K562 (cell line): ENCODE measurements at regions not wholly inside any gene's neighbourhood (a gene's known extent, or its start where the extent isn't known, plus 50 kb on each side); places are given as distances from the start of the nearest gene placed in this dataset.

Source experiments
- CBX8 ChIP-seq: fragments of 200-600 bp; sonication (generic); IDR thresholded peaks from 2 replicates; pipeline ENCODE4 v1.6.1; 2012; ENCODE audit warnings: borderline replicate concordance, mixed run types, low read depth, mild to moderate bottlenecking, moderate library complexity, mixed read lengths, low read length, control low read depth, inconsistent platforms; ENCODE audit not compliant: poor library complexity, severe bottlenecking; ENCODE audit errors: extremely low read depth
- SREBF2 ChIP-seq: sonication (generic); formaldehyde crosslinking; IDR thresholded peaks from 2 replicates; pipeline ENCODE4 v1.4.0; 2020; ENCODE audit warnings: mild to moderate bottlenecking, missing genetic modification reagents
- TF ChIP-seq, protein P1 (sequence below): sonication (generic); formaldehyde crosslinking; IDR thresholded peaks from 2 replicates; pipeline ENCODE4 v1.9.0; 2022; ENCODE audit warnings: mild to moderate bottlenecking, missing genetic modification reagents

DNA sequence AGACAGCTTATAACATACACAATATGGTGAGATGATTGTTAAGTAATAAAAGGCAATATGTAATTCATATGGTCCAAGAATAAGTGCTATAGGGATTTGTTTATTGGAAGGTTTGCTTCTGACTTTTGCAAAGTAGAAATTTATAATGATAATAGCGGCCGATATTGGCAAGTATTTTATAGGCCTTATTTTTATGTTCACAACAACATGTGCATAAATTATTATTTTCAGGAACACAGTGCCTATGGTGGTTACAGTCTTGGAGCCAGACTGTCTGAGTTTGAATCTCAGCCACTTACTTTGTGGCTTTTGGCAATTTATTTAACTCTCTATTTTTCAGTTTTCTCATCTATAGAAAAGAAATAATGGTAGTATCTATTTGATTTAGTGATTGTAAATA is 607.5 kb downstream of the USP25 start:
- TF ChIP-seq SREBF2 (CRISPR knock-in tag) (no peak), CBX8 (no peak)
- TF ChIP-seq, protein P1, sequence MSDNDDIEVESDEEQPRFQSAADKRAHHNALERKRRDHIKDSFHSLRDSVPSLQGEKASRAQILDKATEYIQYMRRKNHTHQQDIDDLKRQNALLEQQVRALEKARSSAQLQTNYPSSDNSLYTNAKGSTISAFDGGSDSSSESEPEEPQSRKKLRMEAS (CRISPR knock-in tag) = no peak
